HEK293 (cell line): ENCODE measurements at regions not wholly inside any gene's neighbourhood (a gene's known extent, or its start where the extent isn't known, plus 50 kb on each side); places are given as distances from the start of the nearest gene placed in this dataset.

Experiments
- CTCF ChIA-PET: fragments of 350-600 bp; formaldehyde crosslinking; extraction: SDS; loops from one replicate; lab custom pipeline; 2021; ENCODE audit warnings: antibody characterized with exemption; lab: Yijun Ruan, JAX
- POLR2A ChIA-PET: fragments of 300-600 bp; formaldehyde crosslinking; extraction: SDS; loops from one replicate; lab custom pipeline; 2020; ENCODE audit warnings: antibody characterized with exemption, inconsistent platforms; lab: Yijun Ruan, JAX
- H3K27ac ChIP-seq: fragments of 200-500 bp; sonication (Bioruptor generic); 2 replicates; pipeline ENCODE4 v1.5.1; 2014; ENCODE audit warnings: low read depth, low read length, control low read depth, inconsistent platforms; ENCODE audit errors: extremely low read depth
- H3K36me3 ChIP-seq, 2 experiments: fragments of 200-500 bp in 1 of 2; sonication (Bioruptor generic) in 1 of 2; 1 replicate in 1 of 2; 2 replicates in 1 of 2; pipeline ENCODE4 v1.5.1; 2014 to 2017; ENCODE audit warnings: inconsistent platforms in 2 of 2, low read length in 2 of 2; ENCODE audit not compliant: control insufficient read depth in 2 of 2, insufficient read depth in 1 of 2
- H3K4me1 ChIP-seq: fragments of 200-500 bp; sonication (Bioruptor generic); 2 replicates; pipeline ENCODE4 v1.5.1; 2014; ENCODE audit warnings: mild to moderate bottlenecking, low read length, inconsistent platforms; ENCODE audit not compliant: control insufficient read depth, insufficient read depth
- H3K4me3 ChIP-seq: 2 replicates; pipeline ENCODE4 v1.5.1; 2011; ENCODE audit warnings: low read depth, mild to moderate bottlenecking, control low read depth, low read length, moderate library complexity
- H3K9me3 ChIP-seq: fragments of 200-500 bp; sonication (Bioruptor generic); 2 replicates; pipeline ENCODE4 v1.5.1; 2014; ENCODE audit warnings: low read depth, low read length, inconsistent platforms; ENCODE audit not compliant: control insufficient read depth, insufficient read depth
- FEZF1 ChIP-seq: fragments of 450-650 bp; formaldehyde crosslinking; IDR thresholded peaks from 2 replicates; pipeline ENCODE4 v1.5.1; 2016; ENCODE audit warnings: missing biosample characterization, missing genetic modification characterization
- GLI4 ChIP-seq: fragments of 450-650 bp; formaldehyde crosslinking; IDR thresholded peaks from 2 replicates; pipeline ENCODE4 v1.5.1; 2016; ENCODE audit warnings: missing biosample characterization, missing genetic modification characterization
- IKZF3 ChIP-seq: fragments of 450-650 bp; IDR thresholded peaks from 2 replicates; pipeline ENCODE4 v1.5.0; 2018; ENCODE audit warnings: missing biosample characterization, mild to moderate bottlenecking, missing genetic modification characterization, moderate library complexity
- OVOL3 ChIP-seq: fragments of 450-650 bp; formaldehyde crosslinking; IDR thresholded peaks from 2 replicates; pipeline ENCODE4 v1.5.1; 2016; ENCODE audit warnings: missing biosample characterization, missing genetic modification characterization
- PRDM1 ChIP-seq: fragments of 450-650 bp; formaldehyde crosslinking; IDR thresholded peaks from 2 replicates; pipeline ENCODE4; 2016; ENCODE audit warnings: missing biosample characterization, missing genetic modification characterization
- SETDB1 ChIP-seq: IDR thresholded peaks from one replicate; pipeline ENCODE4 v1.6.1; 2017; ENCODE audit warnings: mild to moderate bottlenecking, low read length, moderate library complexity, mixed read lengths; ENCODE audit not compliant: insufficient read length
- SP3 ChIP-seq: fragments of 450-650 bp; formaldehyde crosslinking; IDR thresholded peaks from 2 replicates; pipeline ENCODE4 v1.5.1; 2016; ENCODE audit warnings: missing biosample characterization, missing genetic modification characterization
- ZNF138 ChIP-seq: fragments of 450-650 bp; formaldehyde crosslinking; IDR thresholded peaks from 2 replicates; pipeline ENCODE4 v1.5.1; 2016; ENCODE audit warnings: missing biosample characterization, missing genetic modification characterization, borderline replicate concordance
- ZNF214 ChIP-seq: fragments of 450-650 bp; formaldehyde crosslinking; IDR thresholded peaks from 2 replicates; pipeline ENCODE4 v1.5.1; 2017; ENCODE audit warnings: missing biosample characterization, mild to moderate bottlenecking, missing genetic modification characterization, borderline replicate concordance
- ZNF239 ChIP-seq: fragments of 450-650 bp; formaldehyde crosslinking; IDR thresholded peaks from 2 replicates; pipeline ENCODE4 v1.5.1; 2016; ENCODE audit warnings: missing biosample characterization, missing genetic modification characterization
- ZNF324 ChIP-seq: fragments of 450-650 bp; formaldehyde crosslinking; IDR thresholded peaks from 2 replicates; pipeline ENCODE4 v1.5.1; 2016; ENCODE audit warnings: missing biosample characterization, missing genetic modification characterization
- ZNF391 ChIP-seq: fragments of 450-650 bp; formaldehyde crosslinking; IDR thresholded peaks from 2 replicates; pipeline ENCODE4 v1.5.1; 2016; ENCODE audit warnings: low read depth, missing biosample characterization, missing genetic modification characterization, borderline replicate concordance
- ZNF555 ChIP-seq: fragments of 450-650 bp; formaldehyde crosslinking; conservative IDR thresholded peaks from 2 replicates; pipeline ENCODE4 v1.5.1; 2017; ENCODE audit warnings: missing biosample characterization, mild to moderate bottlenecking, missing genetic modification characterization, inconsistent platforms
- ZNF596 ChIP-seq: fragments of 450-650 bp; IDR thresholded peaks from 2 replicates; pipeline ENCODE4 v1.5.0; 2018; ENCODE audit warnings: missing biosample characterization, mild to moderate bottlenecking, missing genetic modification characterization, moderate library complexity
- ZNF830 ChIP-seq: fragments of 450-650 bp; IDR thresholded peaks from 2 replicates; pipeline ENCODE4 v1.5.0; 2018; ENCODE audit warnings: missing biosample characterization, missing genetic modification characterization, low read depth, mild to moderate bottlenecking, moderate library complexity
- TF ChIP-seq, protein P1 (sequence below): fragments of 450-650 bp; formaldehyde crosslinking; IDR thresholded peaks from 2 replicates; pipeline ENCODE4 v1.5.1; 2016; ENCODE audit warnings: missing biosample characterization, missing genetic modification characterization
- TF ChIP-seq, protein P2 (sequence below): fragments of 450-650 bp; formaldehyde crosslinking; IDR thresholded peaks from 2 replicates; pipeline ENCODE4; 2016; ENCODE audit warnings: missing biosample characterization, missing genetic modification characterization
- TF ChIP-seq, protein P3 (sequence below): fragments of 450-650 bp; formaldehyde crosslinking; IDR thresholded peaks from 2 replicates; pipeline ENCODE4 v1.5.1; 2016; ENCODE audit warnings: missing biosample characterization, missing genetic modification characterization
- TF ChIP-seq, protein P4 (sequence below): IDR thresholded peaks from 2 replicates; pipeline ENCODE4 v1.6.1; 2011; ENCODE audit warnings: mild to moderate bottlenecking, low read depth, low read length, borderline replicate concordance
- TF ChIP-seq, protein P5 (sequence below): fragments of 450-650 bp; formaldehyde crosslinking; IDR thresholded peaks from 2 replicates; pipeline ENCODE4 v1.5.1; 2016; ENCODE audit warnings: missing biosample characterization, missing genetic modification characterization, low read depth

DNA sequence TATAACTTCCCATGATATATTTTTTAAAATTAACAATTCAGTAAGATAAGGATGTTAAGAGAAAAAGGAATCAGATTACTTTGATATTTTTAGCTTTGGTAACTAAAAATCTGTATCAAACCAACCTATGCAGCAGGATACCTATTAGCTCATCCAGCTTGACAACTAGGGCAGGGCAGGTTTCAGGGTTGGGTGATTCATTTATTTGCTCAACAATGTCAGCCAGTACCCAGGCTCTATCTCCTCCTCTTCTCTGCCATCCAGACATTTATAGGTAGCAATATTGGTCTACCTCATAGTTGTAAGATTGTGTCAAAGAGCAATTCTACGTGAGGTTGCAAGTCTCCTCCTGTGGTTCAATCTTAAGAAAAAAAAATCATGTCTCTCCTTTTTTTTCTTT, 421.9 kb downstream of the ANKRD50 start:
- H3K4me3 ChIP-seq = no peak overlapping the region
- H3K4me1 ChIP-seq = no peaks in the 10 kb centered on the region
- no peak overlapping the region for H3K27ac ChIP-seq
- TF ChIP-seq, protein P1, sequence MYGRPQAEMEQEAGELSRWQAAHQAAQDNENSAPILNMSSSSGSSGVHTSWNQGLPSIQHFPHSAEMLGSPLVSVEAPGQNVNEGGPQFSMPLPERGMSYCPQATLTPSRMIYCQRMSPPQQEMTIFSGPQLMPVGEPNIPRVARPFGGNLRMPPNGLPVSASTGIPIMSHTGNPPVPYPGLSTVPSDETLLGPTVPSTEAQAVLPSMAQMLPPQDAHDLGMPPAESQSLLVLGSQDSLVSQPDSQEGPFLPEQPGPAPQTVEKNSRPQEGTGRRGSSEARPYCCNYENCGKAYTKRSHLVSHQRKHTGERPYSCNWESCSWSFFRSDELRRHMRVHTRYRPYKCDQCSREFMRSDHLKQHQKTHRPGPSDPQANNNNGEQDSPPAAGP (tag by site-specific recombination) = no peak
- TF ChIP-seq, protein P2, sequence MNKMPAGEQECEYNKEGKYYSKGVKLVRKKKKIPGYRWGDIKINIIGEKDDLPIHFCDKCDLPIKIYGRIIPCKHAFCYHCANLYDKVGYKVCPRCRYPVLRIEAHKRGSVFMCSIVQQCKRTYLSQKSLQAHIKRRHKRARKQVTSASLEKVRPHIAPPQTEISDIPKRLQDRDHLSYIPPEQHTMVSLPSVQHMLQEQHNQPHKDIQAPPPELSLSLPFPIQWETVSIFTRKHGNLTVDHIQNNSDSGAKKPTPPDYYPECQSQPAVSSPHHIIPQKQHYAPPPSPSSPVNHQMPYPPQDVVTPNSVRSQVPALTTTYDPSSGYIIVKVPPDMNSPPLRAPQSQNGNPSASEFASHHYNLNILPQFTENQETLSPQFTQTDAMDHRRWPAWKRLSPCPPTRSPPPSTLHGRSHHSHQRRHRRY (tag by site-specific recombination) = no peak
- no peak for TF ChIP-seq ZNF830
- TF ChIP-seq, protein P3, sequence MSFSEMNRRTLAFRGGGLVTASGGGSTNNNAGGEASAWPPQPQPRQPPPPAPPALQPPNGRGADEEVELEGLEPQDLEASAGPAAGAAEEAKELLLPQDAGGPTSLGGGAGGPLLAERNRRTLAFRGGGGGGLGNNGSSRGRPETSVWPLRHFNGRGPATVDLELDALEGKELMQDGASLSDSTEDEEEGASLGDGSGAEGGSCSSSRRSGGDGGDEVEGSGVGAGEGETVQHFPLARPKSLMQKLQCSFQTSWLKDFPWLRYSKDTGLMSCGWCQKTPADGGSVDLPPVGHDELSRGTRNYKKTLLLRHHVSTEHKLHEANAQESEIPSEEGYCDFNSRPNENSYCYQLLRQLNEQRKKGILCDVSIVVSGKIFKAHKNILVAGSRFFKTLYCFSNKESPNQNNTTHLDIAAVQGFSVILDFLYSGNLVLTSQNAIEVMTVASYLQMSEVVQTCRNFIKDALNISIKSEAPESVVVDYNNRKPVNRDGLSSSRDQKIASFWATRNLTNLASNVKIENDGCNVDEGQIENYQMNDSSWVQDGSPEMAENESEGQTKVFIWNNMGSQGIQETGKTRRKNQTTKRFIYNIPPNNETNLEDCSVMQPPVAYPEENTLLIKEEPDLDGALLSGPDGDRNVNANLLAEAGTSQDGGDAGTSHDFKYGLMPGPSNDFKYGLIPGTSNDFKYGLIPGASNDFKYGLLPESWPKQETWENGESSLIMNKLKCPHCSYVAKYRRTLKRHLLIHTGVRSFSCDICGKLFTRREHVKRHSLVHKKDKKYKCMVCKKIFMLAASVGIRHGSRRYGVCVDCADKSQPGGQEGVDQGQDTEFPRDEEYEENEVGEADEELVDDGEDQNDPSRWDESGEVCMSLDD (tag by site-specific recombination) = no peak
- TF ChIP-seq SP3 (tag by site-specific recombination) = no peak
- TF ChIP-seq ZNF138 (tag by site-specific recombination) = no peak
- no peaks in the 10 kb centered on the region for H3K9me3 ChIP-seq
- H3K36me3 ChIP-seq = no peaks in the 10 kb centered on the region
- ChIA-PET CTCF (no interaction called here), POLR2A (no interaction called here)

DNA sequence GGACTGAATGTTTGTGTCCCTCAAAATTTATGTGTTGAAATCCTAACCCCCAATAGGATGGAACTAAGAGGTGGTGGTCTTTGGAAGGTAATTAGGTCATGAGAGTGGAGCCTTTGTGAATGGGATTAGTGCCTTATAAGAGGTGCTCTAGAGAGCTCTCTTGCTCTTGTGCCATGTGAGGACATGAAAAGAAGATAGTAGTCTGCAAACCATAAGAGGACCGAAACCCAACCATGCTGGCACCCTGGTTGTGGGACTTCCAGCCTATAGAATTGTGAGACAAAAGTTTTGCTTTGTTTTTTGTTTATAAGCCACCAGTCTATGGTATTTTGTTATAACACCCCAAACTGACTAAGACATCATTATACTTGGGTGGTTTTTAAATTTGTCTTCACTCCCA, 417.1 kb downstream of the ANKRD50 start:
- no peaks in the 10 kb centered on the region for H3K9me3 ChIP-seq
- H3K4me3 ChIP-seq = no peak overlapping the region
- ChIA-PET CTCF (no interaction called here), POLR2A (no interaction called here)
- H3K27ac ChIP-seq = no peak overlapping the region
- H3K4me1 ChIP-seq = no peaks in the 10 kb centered on the region
- H3K36me3 ChIP-seq = no peaks in the 10 kb centered on the region
- TF ChIP-seq ZNF596 (no peak), GLI4 (tag by site-specific recombination) (no peak), SP3 (tag by site-specific recombination) (no peak), ZNF324 (tag by site-specific recombination) (no peak), PRDM1 (no peak), ZNF391 (tag by site-specific recombination) (no peak), OVOL3 (tag by site-specific recombination) (no peak), FEZF1 (tag by site-specific recombination) (no peak), IKZF3 (tag by site-specific recombination) (no peak), ZNF555 (tag by site-specific recombination) (no peak), ZNF214 (tag by site-specific recombination) (no peak), ZNF239 (tag by site-specific recombination) (no peak), SETDB1 (no peak)
- TF ChIP-seq, protein P4, sequence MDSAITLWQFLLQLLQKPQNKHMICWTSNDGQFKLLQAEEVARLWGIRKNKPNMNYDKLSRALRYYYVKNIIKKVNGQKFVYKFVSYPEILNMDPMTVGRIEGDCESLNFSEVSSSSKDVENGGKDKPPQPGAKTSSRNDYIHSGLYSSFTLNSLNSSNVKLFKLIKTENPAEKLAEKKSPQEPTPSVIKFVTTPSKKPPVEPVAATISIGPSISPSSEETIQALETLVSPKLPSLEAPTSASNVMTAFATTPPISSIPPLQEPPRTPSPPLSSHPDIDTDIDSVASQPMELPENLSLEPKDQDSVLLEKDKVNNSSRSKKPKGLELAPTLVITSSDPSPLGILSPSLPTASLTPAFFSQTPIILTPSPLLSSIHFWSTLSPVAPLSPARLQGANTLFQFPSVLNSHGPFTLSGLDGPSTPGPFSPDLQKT = no peak
- TF ChIP-seq, protein P5, sequence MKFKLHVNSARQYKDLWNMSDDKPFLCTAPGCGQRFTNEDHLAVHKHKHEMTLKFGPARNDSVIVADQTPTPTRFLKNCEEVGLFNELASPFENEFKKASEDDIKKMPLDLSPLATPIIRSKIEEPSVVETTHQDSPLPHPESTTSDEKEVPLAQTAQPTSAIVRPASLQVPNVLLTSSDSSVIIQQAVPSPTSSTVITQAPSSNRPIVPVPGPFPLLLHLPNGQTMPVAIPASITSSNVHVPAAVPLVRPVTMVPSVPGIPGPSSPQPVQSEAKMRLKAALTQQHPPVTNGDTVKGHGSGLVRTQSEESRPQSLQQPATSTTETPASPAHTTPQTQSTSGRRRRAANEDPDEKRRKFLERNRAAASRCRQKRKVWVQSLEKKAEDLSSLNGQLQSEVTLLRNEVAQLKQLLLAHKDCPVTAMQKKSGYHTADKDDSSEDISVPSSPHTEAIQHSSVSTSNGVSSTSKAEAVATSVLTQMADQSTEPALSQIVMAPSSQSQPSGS (tag by site-specific recombination) = no peak
- TF ChIP-seq, protein P2 (tag by site-specific recombination) = no peak
